ENCODE measurements at regions not wholly inside any gene's neighbourhood (a gene's known extent, or its start where the extent isn't known, plus 50 kb on each side); places are given as distances from the start of the nearest gene placed in this dataset.
"Not testable (repeated sequence)": the region's sequence is repeated elsewhere in the genome, so short reads cannot be mapped to it uniquely, and the experiment has no call there.

DNA sequence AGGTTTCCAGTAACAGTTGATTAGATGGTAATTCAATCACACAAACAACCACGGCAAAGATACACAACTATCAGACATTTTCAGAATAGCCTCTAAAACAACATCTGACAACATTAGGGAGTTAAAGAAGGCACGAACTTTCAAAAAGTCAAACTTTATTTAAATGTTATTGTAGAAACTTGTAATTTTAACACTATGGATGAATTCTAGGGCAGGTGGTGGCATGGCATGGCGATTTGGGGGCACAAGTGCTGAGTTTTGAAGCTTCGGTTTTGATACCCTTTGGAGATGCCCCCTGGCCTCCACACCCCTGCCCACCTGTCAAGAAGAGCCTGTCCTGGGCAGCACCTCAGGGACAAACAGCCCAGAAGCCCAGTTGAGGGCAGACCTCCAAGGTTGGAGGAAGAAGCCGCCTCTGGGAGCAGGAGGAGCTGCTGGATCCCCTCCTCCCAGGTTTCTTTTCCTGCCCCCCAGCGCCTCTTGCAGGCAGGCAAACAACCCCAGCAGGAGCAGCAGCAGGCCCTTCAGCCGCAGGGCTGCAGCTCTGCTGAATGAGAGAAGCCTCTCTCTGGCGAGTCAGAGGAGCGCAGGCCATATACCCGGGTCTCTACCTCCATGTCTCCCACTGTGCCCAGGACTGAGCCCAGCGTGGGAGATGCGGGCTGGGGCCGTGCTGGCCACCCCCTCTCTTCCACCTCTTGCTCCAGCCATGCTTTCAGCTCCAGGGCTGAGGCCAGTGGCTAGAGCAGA, 102.1 kb upstream of the IGLL5 start:
- DNase-seq = no peak

DNA sequence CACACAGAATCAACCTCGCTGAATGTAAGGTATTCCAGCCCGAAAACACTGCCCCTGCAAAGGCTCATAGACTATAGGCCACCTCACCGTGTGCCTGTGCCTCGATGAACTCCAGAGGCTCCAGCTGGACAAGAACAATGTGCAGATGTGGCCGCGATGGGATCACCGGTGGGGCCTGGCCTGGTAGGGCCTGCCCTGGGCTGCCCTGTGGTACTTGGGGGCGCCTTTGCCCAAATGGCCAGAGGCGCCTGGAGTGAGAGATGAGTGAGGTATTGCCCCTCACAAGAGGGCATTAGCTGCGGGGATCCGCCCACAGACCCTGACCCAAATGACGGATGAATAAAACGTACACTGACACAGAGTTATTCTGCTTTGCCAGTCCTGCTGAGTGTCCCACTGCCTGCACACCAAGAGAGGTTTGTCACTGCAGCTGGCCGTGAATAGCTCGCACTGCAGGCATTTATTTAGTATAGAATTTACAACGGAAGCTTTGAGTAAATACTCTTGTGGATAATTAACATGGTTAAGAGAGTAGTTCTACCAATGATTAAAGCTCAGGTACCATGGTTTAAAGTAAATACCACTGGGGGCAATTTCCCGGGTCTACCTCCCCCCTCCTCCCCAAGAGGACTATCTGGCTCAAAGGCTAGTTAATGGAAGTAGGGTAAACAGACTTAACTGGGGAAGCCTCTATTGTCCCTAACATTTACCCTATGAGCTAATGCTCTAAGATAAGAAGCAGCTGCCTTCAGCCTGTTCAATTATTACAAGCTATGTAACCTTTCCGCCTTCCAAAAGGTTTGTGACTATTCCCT, 101.1 kb upstream of the IGLL5 start:
- DNase-seq = no peak

DNA sequence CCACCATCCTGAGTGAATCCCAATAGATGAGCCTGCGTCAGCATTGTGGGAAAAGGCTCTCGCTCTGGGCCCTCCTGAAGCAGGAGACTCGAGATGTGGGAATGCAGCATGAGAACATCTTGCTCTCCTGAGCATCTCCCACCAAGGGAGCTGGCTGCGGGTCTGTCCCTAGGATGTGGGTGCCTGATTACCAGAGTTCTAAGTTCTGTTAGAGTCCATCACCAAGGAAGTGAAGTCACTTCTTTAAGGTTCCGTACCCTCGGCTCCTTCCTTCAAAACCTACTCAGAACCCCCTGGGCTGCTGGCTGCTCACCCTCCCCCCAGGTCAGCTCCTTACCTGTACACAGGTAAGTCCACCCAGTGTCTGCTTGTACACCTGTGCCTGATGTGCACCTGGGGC, 100.5 kb upstream of the IGLL5 start:
- no peak for DNase-seq

DNA sequence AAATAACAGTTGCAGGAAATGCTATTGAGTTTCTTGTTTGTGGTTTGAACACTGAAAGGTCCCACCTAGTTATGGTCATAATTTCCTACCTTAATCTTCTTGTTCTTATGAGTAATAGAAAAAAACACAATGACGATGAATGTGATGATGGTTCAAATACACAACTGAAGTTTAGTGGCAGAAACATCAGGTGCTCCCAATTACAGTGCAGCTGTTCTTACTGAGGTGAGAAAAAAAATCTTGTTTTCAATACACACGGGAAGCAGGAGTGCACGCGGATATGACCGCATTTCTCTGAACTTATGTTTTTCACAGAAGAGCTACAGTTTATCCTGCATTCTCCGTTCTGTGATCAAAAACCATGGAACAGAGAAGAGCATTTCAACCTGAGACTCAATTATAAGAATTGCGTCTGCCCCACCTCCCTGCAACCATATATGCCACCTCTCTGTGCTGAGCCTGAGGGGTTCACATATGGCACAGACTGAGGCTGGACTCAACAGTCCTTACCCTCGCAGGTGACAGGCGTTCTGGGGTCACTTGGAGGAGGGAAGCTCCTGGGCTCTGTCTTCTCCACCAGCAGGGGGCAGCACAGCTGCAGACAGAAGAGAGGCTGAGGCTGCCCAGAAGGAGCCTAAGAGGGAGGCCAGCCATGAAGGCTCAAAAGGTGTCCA, 99.7 kb upstream of the IGLL5 start:
- DNase-seq = peak; percentile 80

GRCh38 chr22:22788460-22789037, 99.1 kb upstream of the IGLL5 start:
- DNase-seq = no peak

- DNase-seq = no peak
Measured at GRCh38 chr22:22789233-22789921, 98.2 kb upstream of the IGLL5 start.

DNA sequence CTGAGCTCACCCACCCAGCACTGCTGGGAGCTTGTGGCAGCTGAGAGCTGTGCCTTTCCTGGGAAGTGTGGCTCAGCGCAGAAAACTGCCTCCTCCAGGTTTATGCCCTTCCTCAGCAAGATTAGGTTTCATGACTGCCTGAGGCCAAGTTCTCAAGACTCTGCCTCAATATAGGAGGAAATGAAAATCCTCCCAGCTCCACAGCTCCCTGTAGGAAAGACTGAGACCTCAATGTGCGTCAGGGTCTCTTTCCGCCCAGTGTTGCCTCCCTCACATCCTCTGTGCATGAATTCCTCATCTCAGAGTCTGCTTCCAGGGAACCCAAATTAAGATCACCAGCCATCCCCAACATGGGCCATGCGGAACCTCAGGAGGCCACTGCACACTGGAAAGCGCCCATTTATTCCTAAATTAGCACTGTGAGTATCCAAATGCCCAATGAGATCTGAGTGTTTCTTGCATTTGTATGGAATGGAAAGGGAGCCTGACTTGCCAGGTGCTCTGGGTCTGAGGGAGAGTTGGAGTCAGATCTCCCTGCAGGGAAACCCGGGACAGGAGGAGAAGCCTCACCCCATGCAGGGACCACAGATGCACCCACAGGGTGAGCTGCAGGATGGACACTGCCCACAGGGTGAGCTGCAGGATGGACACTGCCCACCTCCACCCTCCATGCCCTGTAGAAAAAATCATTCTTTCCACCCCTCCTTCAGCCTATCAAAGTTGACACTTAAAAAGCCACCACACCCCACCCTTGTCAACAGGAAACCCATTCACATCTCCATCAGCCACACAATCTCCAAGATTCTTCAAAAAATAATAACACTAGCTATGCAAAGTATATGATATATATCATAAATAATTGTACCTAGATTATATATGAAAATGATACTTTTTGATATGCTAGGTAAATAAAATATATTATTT, 97.4 kb upstream of the IGLL5 start:
- no peak for DNase-seq

DNA sequence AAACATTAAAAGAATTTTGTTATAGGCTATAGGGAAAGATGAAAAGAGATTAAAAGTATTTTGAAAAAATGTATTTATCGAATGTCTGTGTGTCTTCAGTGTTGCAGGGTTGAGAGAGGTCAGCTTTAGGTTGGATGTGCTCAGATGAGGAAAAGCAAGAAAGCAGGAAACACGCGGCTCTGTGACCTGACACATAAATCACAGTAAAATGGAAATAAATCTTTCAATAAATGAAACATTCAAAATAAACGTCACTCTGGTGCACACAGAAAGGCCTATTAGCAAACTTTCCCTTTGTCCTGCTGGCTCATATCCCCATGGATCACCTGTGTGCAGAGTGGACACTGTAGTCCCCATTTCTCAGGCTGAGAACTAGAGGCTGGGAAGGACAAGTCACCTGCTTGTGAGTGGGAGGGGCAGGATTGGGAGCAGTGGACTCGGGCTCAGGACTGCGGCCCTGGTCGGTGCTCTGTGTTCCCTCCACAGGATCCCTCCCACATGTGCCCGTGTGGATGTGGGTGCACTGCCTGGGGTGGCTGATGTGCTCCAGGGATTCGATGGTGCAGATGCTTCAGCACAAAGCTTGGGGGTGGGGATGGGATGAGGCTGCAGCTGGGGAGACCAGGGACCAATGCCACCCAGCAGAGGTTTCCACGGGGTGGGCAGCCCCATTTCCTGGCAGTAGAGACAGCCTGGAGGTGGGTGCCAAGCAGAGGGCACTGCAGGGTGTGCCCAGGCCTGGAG, 96.0 kb upstream of the IGLL5 start:
- no peak for DNase-seq

DNA sequence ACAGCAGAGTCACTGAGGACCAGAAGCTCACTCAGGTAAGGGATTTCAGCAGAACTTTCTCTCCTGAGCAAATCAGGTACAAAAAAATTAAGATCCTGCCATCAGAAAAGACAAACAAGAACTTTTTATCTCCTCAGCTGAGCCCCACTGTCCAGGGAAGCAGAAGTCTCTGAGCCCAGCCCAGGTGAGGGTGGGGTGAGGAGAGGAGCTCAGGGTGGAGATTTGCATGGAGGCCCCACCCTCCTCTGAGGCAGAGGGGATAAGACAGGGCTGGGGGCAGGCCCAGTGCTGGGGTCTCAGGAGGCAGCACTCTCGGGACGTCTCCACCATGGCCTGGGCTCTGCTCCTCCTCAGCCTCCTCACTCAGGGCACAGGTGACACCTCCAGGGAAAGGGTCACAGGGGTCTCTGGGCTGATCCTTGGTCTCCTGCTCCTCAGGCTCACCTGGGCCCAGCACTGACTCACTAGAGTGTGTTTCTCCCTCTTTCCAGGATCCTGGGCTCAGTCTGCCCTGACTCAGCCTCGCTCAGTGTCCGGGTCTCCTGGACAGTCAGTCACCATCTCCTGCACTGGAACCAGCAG, 95.3 kb upstream of the IGLL5 start:
- not testable (repeated sequence) for DNase-seq

GRCh38 chr22:22795639-22796038, 92.0 kb upstream of the IGLL5 start:
- not testable (repeated sequence) for DNase-seq

GRCh38 chr22:22796724-22797123, 90.9 kb upstream of the IGLL5 start:
- DNase-seq = no peak

DNA sequence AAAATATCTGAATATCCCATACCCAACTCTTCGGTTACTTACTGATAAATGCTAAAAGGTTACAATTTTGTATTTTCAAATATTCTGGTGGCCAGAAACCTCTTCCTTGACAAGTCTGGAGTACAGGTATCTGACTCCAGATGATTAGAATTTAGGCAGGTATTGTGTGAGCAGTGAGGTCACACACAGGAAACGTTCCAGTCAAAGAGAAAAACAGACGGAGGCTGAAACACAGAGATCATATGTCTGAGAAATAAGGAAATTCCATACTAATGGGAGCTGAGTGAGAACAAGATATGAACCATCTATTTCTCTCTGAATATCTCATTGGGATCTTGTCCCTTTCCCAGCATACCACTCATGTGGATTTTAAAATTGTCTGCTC, 89.4 kb upstream of the IGLL5 start:
- DNase-seq = no peak

DNA sequence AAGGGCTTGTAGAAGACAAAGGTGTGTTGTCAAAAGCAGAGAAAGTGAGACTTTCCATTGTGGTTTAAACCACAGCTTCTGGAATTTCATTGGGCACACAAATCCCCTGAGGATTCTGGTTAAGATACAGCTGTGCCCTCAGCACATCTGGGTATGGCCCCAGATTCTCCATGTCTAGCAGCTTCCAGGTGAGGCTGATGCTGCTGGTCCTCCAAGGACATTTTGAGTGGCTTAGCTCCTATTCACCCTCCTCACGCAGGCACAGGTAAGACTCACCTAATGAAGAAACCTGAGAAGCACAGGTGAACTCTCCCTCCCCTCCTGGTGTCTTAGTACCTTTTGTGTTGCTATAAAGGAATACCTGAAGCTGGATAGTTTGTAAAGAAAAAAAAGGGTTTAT, 88.9 kb upstream of the IGLL5 start:
- no peak for DNase-seq

DNA sequence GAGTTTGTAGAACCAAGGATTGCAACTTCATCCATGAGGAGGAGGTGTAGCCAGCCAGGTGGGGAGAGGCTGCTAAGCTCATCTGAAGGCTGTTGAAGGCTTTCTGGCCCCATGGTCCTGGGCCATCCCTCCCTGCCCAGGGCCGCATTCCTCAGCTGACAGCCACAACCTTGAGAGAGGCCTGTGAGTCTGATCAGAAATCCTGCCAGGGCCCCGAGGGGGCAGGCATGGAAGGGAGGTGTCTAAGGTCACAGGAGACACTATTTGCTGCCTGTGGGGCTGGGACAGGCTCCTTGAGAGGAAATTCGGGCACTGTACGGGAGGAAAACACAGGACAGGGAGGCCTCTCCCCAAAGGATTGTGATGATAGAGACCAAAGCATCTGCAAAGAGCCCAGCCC, 88.1 kb upstream of the IGLL5 start:
- DNase-seq = no peak

DNA sequence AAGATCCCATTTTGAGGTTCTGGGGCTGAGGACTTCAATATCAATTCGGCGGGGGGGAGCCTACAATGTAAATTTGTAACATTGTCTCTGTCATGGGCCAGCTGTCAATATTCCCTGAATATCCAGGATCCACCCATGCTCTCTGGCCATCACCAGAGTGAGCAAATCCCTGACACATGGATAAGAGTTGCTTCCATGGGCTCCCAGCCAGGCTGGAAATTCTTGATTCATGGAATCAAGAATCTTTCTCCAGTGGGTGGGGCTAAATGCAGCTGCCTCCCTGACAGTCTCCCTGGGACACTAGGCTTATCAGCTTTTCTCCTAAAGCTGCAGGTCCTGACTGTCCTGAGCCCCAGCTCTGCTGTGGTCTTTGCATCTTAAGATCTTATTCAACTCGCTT, 86.9 kb upstream of the IGLL5 start:
- no peak for DNase-seq

- DNase-seq = peak; percentile 56
Measured at GRCh38 chr22:22802339-22802970, 85.2 kb upstream of the IGLL5 start.

DNA sequence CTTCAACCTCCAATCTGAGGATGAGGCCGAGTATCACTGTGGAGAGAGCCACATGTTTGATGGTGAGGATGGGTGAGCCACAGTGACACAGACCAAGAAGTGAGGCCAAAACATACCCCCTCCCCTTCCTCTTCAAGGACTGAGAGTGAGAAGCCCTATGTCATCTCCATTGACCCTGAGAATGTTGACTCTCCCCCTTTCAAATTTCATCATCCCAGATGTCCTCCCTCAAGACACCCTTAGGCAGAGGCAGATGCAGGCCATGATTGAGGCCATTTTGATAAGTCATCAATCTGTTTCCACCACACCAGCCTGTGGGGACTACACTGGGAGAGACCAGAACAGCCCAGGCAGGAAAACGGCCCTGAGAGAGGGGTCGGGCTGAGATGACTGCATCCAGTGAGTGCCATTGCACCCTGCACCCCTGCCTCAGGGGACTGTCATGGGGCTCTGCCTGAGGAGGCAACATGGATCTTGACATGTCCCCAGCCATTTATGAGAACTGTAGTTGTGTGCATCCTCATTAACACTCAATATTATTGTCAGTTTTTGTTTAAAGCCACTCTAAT, 84.2 kb upstream of the IGLL5 start:
- no peak for DNase-seq

DNA sequence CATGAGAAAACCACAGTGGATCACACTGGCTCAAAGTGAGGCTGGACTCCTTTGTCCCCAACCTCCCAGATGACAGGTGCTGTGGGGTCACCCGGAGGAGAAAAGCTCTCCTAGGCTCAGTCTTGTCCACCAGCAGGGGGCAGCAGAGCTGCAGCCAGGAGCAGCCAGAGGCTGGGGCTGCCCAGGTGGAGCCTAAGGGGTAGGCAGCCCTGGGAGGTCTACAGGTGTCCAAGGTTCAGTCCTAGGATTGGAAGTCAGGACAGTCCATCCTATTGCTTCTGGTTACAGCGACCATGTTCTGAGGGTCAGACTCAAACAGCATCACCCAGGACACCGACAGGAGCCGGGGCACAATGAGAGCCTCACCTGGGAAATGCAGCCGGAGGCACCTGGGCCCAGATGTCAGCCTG, 77.6 kb upstream of the IGLL5 start:
- peak; percentile 68 for DNase-seq

DNA sequence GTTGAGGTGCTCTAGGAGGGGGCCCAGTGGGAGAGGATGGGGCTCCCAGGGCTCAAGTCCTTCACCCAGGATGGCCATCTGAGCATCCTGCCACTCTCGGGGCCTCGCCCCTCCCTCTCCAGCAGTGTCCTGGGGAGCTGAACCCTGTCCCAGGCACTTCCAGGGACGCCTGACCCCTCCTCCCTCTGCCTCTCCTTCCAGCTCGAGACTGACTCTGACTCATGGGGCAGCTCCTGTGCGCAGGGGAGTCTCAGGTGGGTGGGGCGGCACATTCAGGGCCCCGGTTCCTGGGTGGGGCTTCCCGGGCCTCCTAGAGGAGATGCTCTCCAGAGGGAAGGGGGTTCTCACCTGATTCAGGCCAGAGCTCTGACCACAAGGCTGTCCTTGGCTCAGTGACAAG, 77.1 kb upstream of the IGLL5 start:
- DNase-seq = no peak

All from activated CD4-positive, alpha-beta T cell treated with anti-CD3 and anti-CD28 coated beads for 48 hours (primary cell).